ENCODE measurements at regions not wholly inside any gene's neighbourhood (a gene's known extent, or its start where the extent isn't known, plus 50 kb on each side); places are given as distances from the start of the nearest gene placed in this dataset.

DNA sequence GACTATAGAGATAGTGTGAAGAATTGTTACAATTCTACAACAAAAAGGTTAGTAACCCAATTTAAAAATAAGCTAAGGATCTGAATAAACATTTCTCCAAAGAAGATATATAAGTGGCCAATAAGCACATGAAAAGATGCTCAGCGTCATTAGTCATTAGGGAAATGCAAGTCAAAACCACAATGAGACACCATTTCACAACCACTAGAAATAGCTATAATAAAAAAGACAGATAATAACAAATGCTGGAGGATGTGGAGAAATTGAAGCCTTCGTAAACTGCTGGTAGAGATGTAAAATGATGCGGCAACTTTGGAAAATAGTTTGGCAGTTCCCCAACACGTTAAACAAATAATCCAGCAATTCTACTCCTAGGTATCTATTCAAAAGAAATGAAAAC, 366.5 kb upstream of the POU3F3 start:
- Histone ChIP-seq H3K4me1 (ENCODE audit: control insufficient read depth, insufficient read depth, low read length) (no peaks in the 10 kb centered on the region), H3K9ac (ENCODE audit: extremely low read depth, low read length, poor library complexity, severe bottlenecking) (no peak overlapping the region), H3K4me3 (ENCODE audit: low read length) (no peak overlapping the region), H3K27ac (ENCODE audit: low read depth, low read length) (no peak overlapping the region), H3K27me3 (ENCODE audit: control insufficient read depth, insufficient read depth, low read length, poor library complexity, severe bottlenecking) (no peaks in the 10 kb centered on the region), H3K9me3 (ENCODE audit: control insufficient read depth, low read length) (no peaks in the 10 kb centered on the region), H3K36me3 (ENCODE audit: control insufficient read depth, insufficient read depth, low read length) (no peaks in the 10 kb centered on the region)
- TF ChIP-seq, protein P1, sequence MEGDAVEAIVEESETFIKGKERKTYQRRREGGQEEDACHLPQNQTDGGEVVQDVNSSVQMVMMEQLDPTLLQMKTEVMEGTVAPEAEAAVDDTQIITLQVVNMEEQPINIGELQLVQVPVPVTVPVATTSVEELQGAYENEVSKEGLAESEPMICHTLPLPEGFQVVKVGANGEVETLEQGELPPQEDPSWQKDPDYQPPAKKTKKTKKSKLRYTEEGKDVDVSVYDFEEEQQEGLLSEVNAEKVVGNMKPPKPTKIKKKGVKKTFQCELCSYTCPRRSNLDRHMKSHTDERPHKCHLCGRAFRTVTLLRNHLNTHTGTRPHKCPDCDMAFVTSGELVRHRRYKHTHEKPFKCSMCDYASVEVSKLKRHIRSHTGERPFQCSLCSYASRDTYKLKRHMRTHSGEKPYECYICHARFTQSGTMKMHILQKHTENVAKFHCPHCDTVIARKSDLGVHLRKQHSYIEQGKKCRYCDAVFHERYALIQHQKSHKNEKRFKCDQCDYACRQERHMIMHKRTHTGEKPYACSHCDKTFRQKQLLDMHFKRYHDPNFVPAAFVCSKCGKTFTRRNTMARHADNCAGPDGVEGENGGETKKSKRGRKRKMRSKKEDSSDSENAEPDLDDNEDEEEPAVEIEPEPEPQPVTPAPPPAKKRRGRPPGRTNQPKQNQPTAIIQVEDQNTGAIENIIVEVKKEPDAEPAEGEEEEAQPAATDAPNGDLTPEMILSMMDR (conservative IDR thresholded peaks at IDR 0.05), result no peak
- no peaks in the 10 kb centered on the region for H3K4me1 Mint-ChIP-seq
- H3K9me3 Mint-ChIP-seq, result no peaks in the 10 kb centered on the region
- H3K27me3 Mint-ChIP-seq (ENCODE audit: insufficient read depth), result no peaks in the 10 kb centered on the region
- no peak overlapping the region for H3K4me3 Mint-ChIP-seq
- H3K36me3 Mint-ChIP-seq (ENCODE audit: low read depth), result no peaks in the 10 kb centered on the region
- WGBS, 2 experiments (ENCODE audit: insufficient coverage in 1 of 2, insufficient read length in 1 of 2), result 92 to 95% methylated on average over 2 to 4 of the region's 4 CpGs
- no peak overlapping the region for H3K27ac Mint-ChIP-seq
- DNase-seq, result no peak

DNA sequence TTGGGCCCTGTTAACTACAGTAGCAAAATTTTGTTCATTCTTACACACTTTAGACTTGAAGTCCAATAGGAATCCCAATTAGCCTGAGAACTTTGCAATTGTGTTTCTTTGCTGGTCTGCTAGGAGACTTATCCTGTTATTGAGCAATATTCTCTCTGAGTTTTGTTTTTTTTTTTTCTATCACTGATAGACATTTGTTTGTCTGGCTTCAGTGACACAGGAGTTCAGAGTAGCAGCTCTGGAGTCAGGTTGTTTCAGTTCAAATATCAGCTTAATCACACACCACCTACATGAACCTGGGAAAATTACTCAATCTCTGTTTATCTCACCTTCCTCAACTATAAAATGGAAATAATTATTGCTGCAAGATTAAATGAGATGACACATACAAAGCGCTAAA, 360.2 kb upstream of the POU3F3 start:
- Mint-ChIP-seq H3K4me1 (no peaks in the 10 kb centered on the region), H3K9me3 (no peaks in the 10 kb centered on the region), H3K4me3 (no peak overlapping the region), H3K36me3 (ENCODE audit: low read depth) (no peaks in the 10 kb centered on the region), H3K27ac (no peak overlapping the region), H3K27me3 (ENCODE audit: insufficient read depth) (no peaks in the 10 kb centered on the region)
- Histone ChIP-seq H3K36me3 (ENCODE audit: control insufficient read depth, insufficient read depth, low read length) (no peaks in the 10 kb centered on the region), H3K4me3 (ENCODE audit: low read length) (no peak overlapping the region), H3K9me3 (ENCODE audit: control insufficient read depth, low read length) (no peaks in the 10 kb centered on the region), H3K4me1 (ENCODE audit: control insufficient read depth, insufficient read depth, low read length) (no peaks in the 10 kb centered on the region), H3K27me3 (ENCODE audit: control insufficient read depth, insufficient read depth, low read length, poor library complexity, severe bottlenecking) (no peaks in the 10 kb centered on the region), H3K27ac (ENCODE audit: low read depth, low read length) (no peak overlapping the region), H3K9ac (ENCODE audit: extremely low read depth, low read length, poor library complexity, severe bottlenecking) (no peak overlapping the region)
- TF ChIP-seq, protein P1 (conservative IDR thresholded peaks at IDR 0.05), result no peak
- 50 to 76% methylated on average over 1 of the region's 1 CpG for WGBS, 2 experiments (ENCODE audit: insufficient coverage in 1 of 2, insufficient read length in 1 of 2)
- DNase-seq, result no peak

DNA sequence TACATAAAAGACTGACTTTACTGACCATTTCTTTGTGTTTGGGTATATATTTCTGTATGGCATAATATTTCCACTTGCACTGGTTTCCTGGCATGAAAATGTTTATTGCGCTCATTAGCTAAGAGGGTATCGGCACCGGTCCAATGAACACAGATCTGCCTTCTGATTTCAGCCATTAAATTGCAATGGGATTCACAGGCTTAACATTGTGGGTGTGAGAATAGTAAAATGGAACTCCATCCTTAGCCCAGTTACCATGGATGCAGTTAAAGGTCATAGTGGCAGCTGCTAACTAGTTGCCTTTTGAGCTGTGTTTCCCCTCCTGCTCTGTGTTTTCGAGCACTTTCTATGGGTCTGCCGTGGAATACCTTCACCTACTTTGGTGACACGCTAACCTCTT, 352.6 kb upstream of the POU3F3 start:
- TF ChIP-seq, protein P1 (conservative IDR thresholded peaks at IDR 0.05), result no peak
- no peaks in the 10 kb centered on the region for H3K9me3 ChIP-seq (ENCODE audit: control insufficient read depth, low read length)
- H3K27ac ChIP-seq (ENCODE audit: low read depth, low read length), result peak overlapping the region; percentile 27
- Mint-ChIP-seq H3K36me3 (ENCODE audit: low read depth) (no peaks in the 10 kb centered on the region), H3K27me3 (ENCODE audit: insufficient read depth) (no peaks in the 10 kb centered on the region), H3K4me1 (peaks cover 29% of the 10 kb centered on the region), H3K4me3 (no peak overlapping the region), H3K9me3 (no peaks in the 10 kb centered on the region), H3K27ac (no peak overlapping the region)
- no peaks in the 10 kb centered on the region for H3K27me3 ChIP-seq (ENCODE audit: control insufficient read depth, insufficient read depth, low read length, poor library complexity, severe bottlenecking)
- no peak overlapping the region for H3K4me3 ChIP-seq (ENCODE audit: low read length)
- no peak for DNase-seq
- no peaks in the 10 kb centered on the region for H3K4me1 ChIP-seq (ENCODE audit: control insufficient read depth, insufficient read depth, low read length)
- no peaks in the 10 kb centered on the region for H3K36me3 ChIP-seq (ENCODE audit: control insufficient read depth, insufficient read depth, low read length)
- H3K9ac ChIP-seq (ENCODE audit: extremely low read depth, low read length, poor library complexity, severe bottlenecking), result no peak overlapping the region
- WGBS, 2 experiments (ENCODE audit: insufficient coverage in 1 of 2, insufficient read length in 1 of 2), result 80 to 97% methylated on average over 3 to 6 of the region's 6 CpGs
